ENCODE measurements at regions not wholly inside any gene's neighbourhood (a gene's known extent, or its start where the extent isn't known, plus 50 kb on each side); places are given as distances from the start of the nearest gene placed in this dataset.

DNA sequence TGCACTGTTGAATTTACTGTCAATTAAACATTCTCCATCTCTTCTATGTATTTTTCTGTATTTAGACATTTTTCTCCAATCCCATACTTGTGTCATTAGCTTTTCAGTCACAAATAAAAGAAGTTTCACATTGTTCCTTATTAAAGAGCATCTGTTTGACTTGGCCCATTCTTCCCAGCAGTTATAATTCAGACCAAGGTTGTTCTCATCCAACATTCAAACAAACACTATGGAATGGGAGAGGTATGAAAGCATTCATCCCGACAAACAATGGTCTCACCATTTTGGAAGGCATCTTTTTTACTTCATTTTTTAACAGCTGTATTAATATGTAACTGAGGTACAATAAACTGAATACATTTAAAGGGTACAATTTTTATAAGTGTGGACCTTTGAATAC, 208.8 kb upstream of the MAF start:
- TF ChIP-seq, protein P1, sequence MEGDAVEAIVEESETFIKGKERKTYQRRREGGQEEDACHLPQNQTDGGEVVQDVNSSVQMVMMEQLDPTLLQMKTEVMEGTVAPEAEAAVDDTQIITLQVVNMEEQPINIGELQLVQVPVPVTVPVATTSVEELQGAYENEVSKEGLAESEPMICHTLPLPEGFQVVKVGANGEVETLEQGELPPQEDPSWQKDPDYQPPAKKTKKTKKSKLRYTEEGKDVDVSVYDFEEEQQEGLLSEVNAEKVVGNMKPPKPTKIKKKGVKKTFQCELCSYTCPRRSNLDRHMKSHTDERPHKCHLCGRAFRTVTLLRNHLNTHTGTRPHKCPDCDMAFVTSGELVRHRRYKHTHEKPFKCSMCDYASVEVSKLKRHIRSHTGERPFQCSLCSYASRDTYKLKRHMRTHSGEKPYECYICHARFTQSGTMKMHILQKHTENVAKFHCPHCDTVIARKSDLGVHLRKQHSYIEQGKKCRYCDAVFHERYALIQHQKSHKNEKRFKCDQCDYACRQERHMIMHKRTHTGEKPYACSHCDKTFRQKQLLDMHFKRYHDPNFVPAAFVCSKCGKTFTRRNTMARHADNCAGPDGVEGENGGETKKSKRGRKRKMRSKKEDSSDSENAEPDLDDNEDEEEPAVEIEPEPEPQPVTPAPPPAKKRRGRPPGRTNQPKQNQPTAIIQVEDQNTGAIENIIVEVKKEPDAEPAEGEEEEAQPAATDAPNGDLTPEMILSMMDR (IDR thresholded peaks at IDR 0.05): no peak
- TF ChIP-seq POLR2A (IDR thresholded peaks at IDR 0.05): no peak
- TF ChIP-seq EP300 (IDR thresholded peaks at IDR 0.05): no peak
